ENCODE measurements at regions not wholly inside any gene's neighbourhood (a gene's known extent, or its start where the extent isn't known, plus 50 kb on each side); places are given as distances from the start of the nearest gene placed in this dataset.
"Not testable (repeated sequence)": the region's sequence is repeated elsewhere in the genome, so short reads cannot be mapped to it uniquely, and the experiment has no call there.

GRCh38 chr5:38143384-38143783, 115.0 kb upstream of the EGFLAM start:
- DNase-seq = no peak

- DNase-seq = no peak
Measured at GRCh38 chr5:38141665-38142064, 116.7 kb upstream of the EGFLAM start.

GRCh38 chr5:38138574-38138973, 119.8 kb upstream of the EGFLAM start:
- no peak for DNase-seq

GRCh38 chr5:38135486-38136039, 122.8 kb upstream of the EGFLAM start:
- DNase-seq = no peak

GRCh38 chr5:38134810-38135209, 123.5 kb upstream of the EGFLAM start:
- no peak for DNase-seq

GRCh38 chr5:38134294-38134693, 124.1 kb upstream of the EGFLAM start:
- DNase-seq = not testable (repeated sequence)

GRCh38 chr5:38131686-38132085, 126.7 kb upstream of the EGFLAM start:
- no peak for DNase-seq

- no peak for DNase-seq
Measured at GRCh38 chr5:38124321-38124720, 134.0 kb upstream of the EGFLAM start.

- DNase-seq = no peak
Measured at GRCh38 chr5:38121420-38121819, 136.9 kb upstream of the EGFLAM start.

- no peak for DNase-seq
Measured at GRCh38 chr5:38119836-38120235, 138.5 kb upstream of the EGFLAM start.

GRCh38 chr5:38117784-38118479, 140.4 kb upstream of the EGFLAM start:
- no peak for DNase-seq

GRCh38 chr5:38115318-38115827, 143.0 kb upstream of the EGFLAM start:
- DNase-seq = no peak

- DNase-seq = no peak
Measured at GRCh38 chr5:38113880-38114279, 144.5 kb upstream of the EGFLAM start.

- no peak for DNase-seq
Measured at GRCh38 chr5:38113456-38113855, 144.9 kb upstream of the EGFLAM start.

GRCh38 chr5:38112938-38113337, 145.4 kb upstream of the EGFLAM start:
- DNase-seq = no peak

- no peak for DNase-seq
Measured at GRCh38 chr5:38110130-38110529, 148.2 kb upstream of the EGFLAM start.

GRCh38 chr5:38107096-38107495, 151.3 kb upstream of the EGFLAM start:
- no peak for DNase-seq

- no peak for DNase-seq
Measured at GRCh38 chr5:38105801-38106200, 152.6 kb upstream of the EGFLAM start.

- DNase-seq = no peak
Measured at GRCh38 chr5:38105231-38105570, 153.2 kb upstream of the EGFLAM start.

- no peak for DNase-seq
Measured at GRCh38 chr5:38104497-38105230, 153.7 kb upstream of the EGFLAM start.

GRCh38 chr5:38101897-38102296, 156.5 kb upstream of the EGFLAM start:
- no peak for DNase-seq

- no peak for DNase-seq
Measured at GRCh38 chr5:38099205-38100168, 158.9 kb upstream of the EGFLAM start.

GRCh38 chr5:38094889-38095288, 163.5 kb upstream of the EGFLAM start:
- no peak for DNase-seq
